ENCODE measurements at regions not wholly inside any gene's neighbourhood (a gene's known extent, or its start where the extent isn't known, plus 50 kb on each side); places are given as distances from the start of the nearest gene placed in this dataset.

DNA sequence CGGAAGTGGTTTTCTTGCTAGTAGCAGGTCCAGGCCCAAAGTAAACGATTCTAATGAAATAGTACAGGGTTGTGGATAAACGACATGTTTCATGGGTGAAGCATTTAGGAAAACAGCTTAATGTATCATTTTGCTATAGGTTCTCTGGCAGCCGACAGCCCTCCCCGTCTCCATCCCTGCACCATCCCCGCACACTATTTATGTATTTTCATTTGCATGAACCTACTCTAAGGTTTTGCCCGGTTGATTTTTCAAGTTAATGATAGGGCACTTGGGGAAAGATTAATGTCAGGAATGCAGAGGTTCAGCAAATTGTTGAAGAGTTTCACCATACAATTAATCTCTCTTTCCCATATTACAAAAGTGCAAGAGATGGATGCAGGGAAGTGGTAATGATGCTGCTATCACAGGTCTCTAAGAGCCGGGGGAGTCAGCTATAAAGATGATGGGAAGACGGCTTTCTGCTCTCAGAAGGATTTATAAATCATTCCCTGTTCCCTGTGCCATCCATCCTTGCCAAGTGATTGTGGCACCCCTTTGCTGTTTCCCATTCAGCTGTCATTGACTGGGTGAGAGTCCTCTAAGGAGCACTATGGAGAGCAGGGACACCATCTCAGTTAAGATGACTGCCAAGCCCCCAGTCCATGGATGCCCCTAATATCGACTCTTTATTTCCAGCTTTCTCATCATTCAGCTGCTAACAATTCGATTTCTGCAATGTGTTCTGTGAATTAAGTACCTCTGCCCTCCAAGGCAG lies 186.3 kb downstream of the IRS2 start:
- no peak overlapping the region for H4K8ac ChIP-seq (replicated peaks; ENCODE audit: insufficient read length, low read depth, low read length)
- no peak overlapping the region for H4K5ac ChIP-seq (ENCODE audit: insufficient read length, low read depth, low read length)
- no peak overlapping the region for H2BK12ac ChIP-seq (ENCODE audit: insufficient read length, low read depth, low read length)
- H2BK15ac ChIP-seq (ENCODE audit: low read depth, low read length), result no peak overlapping the region
- WGBS (ENCODE audit: extremely low coverage, insufficient read length, low lambda C conversion rate), result no CpG with 5 or more reads among the region's 11 CpGs
- no peak overlapping the region for H3K27ac ChIP-seq (ENCODE audit: insufficient read length, low read depth, low read length)
- H2BK5ac ChIP-seq (ENCODE audit: insufficient read length, low read length), result no peak overlapping the region
- H3K4me3 Mint-ChIP-seq, result no peak overlapping the region
- peaks cover 2% of the 10 kb centered on the region; the same call in 1 of the 2 replicates for H3K27me3 Mint-ChIP-seq (ENCODE audit: low read depth)
- H3T11ph ChIP-seq (ENCODE audit: low read length), result no peak overlapping the region
- H3K56ac ChIP-seq (ENCODE audit: insufficient read length, low read depth, low read length), result no peak overlapping the region
- no peaks in the 10 kb centered on the region for H3K27me3 ChIP-seq (ENCODE audit: insufficient read depth, low read length)
- no peaks in the 10 kb centered on the region for H3K4me1 ChIP-seq (ENCODE audit: insufficient read depth, low read length)
- H2BK120ac ChIP-seq (ENCODE audit: low read depth, low read length, poor library complexity, severe bottlenecking), result no peak overlapping the region
- H3K9me3 ChIP-seq (ENCODE audit: control insufficient read depth, low read depth, low read length), result no peaks in the 10 kb centered on the region
- no peaks in the 10 kb centered on the region for H4K20me1 ChIP-seq (ENCODE audit: control insufficient read depth, insufficient read depth, insufficient read length)
- H3K4ac ChIP-seq (ENCODE audit: low read depth, low read length), result no peak overlapping the region
- no peaks in the 10 kb centered on the region for H3K79me2 ChIP-seq (ENCODE audit: insufficient read depth, low read length)
- no peak for DNase-seq
- H3K9me3 Mint-ChIP-seq, result peaks cover 2 to 5% of the 10 kb centered on the region in 2 experiments; a peak in 2 of 5 replicates
- H4K91ac ChIP-seq (ENCODE audit: insufficient read length, low read depth, low read length), result no peak overlapping the region
- no peak overlapping the region for H3K23ac ChIP-seq (ENCODE audit: insufficient read length, low read depth, low read length)
- H3K9ac ChIP-seq (ENCODE audit: extremely low read depth, insufficient read length, low read length), result no peak overlapping the region
- no peak overlapping the region for H3K18ac ChIP-seq (ENCODE audit: insufficient read length, low read depth, low read length)
- H3K27ac Mint-ChIP-seq, result no peak overlapping the region
- no peak overlapping the region for H2AFZ ChIP-seq (ENCODE audit: low read length)
- H3K4me1 Mint-ChIP-seq, result no peaks in the 10 kb centered on the region
- H2AK5ac ChIP-seq (ENCODE audit: insufficient read length, low read length), result no peak overlapping the region
- H3K36me3 Mint-ChIP-seq (ENCODE audit: insufficient read depth in 1 of 3, low read depth in 3 of 3), result peaks cover 0 to 3% (median under 1%) of the 10 kb centered on the region in 3 experiments; a peak in 4 of 7 replicates
- no peak overlapping the region for H3K4me2 ChIP-seq (ENCODE audit: insufficient read depth, insufficient read length, low read length)
- TF ChIP-seq, protein P1, sequence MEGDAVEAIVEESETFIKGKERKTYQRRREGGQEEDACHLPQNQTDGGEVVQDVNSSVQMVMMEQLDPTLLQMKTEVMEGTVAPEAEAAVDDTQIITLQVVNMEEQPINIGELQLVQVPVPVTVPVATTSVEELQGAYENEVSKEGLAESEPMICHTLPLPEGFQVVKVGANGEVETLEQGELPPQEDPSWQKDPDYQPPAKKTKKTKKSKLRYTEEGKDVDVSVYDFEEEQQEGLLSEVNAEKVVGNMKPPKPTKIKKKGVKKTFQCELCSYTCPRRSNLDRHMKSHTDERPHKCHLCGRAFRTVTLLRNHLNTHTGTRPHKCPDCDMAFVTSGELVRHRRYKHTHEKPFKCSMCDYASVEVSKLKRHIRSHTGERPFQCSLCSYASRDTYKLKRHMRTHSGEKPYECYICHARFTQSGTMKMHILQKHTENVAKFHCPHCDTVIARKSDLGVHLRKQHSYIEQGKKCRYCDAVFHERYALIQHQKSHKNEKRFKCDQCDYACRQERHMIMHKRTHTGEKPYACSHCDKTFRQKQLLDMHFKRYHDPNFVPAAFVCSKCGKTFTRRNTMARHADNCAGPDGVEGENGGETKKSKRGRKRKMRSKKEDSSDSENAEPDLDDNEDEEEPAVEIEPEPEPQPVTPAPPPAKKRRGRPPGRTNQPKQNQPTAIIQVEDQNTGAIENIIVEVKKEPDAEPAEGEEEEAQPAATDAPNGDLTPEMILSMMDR (conservative IDR thresholded peaks at IDR 0.05), result no peak
- no peaks in the 10 kb centered on the region for H3K23me2 ChIP-seq (ENCODE audit: insufficient read length, low read depth, low read length, poor library complexity, severe bottlenecking)
- no peak overlapping the region for H3K14ac ChIP-seq (ENCODE audit: insufficient read depth, low read length)
- H2BK20ac ChIP-seq (ENCODE audit: low read depth, low read length, poor library complexity, severe bottlenecking), result no peak overlapping the region
- no peaks in the 10 kb centered on the region for H3K79me1 ChIP-seq (ENCODE audit: insufficient read depth, low read depth, low read length, poor library complexity, severe bottlenecking)

All from H9 (cell line).